ENCODE measurements at regions not wholly inside any gene's neighbourhood (a gene's known extent, or its start where the extent isn't known, plus 50 kb on each side); places are given as distances from the start of the nearest gene placed in this dataset.
"Not testable (repeated sequence)": the region's sequence is repeated elsewhere in the genome, so short reads cannot be mapped to it uniquely, and the experiment has no call there.

DNA sequence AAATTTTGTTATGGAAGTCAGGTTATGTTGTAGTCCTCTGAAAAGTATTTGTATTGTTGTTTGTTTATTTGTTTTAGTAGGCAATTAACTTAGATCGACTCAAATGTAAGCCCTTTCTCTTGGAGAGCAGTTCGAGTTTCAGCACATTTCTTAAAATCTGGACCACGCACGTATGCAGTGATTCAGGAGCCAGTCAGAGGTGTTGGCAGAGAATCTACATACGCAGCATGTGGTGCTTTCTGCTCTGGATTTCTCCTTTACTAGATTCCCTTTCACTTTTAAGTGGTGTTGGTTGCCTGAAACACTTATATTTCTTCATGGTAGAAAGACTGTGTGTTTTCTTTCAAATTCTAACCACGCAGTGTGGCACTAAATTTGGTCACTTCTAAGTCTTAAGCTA is 773.9 kb upstream of the LRATD1 start:
- no peak for DNase-seq (ENCODE audit: low read depth)

DNA sequence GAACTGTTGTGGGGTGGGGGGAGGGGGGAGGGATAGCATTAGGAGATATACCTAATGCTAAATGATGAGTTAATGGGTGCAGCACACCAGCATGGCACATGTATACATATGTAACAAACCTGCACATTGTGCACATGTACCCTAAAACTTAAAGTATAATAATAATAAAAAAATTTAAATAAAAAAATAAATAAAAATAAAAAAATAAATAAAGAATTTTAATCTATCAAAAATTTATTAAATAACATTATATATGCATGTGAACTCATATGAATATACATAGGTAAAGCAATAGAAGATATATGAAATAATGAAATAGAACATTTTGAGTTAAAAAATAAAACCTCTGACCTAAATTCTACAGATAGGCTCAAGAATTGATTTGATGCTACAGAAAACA is 764.2 kb upstream of the LRATD1 start:
- not testable (repeated sequence) for DNase-seq (ENCODE audit: low read depth)

DNA sequence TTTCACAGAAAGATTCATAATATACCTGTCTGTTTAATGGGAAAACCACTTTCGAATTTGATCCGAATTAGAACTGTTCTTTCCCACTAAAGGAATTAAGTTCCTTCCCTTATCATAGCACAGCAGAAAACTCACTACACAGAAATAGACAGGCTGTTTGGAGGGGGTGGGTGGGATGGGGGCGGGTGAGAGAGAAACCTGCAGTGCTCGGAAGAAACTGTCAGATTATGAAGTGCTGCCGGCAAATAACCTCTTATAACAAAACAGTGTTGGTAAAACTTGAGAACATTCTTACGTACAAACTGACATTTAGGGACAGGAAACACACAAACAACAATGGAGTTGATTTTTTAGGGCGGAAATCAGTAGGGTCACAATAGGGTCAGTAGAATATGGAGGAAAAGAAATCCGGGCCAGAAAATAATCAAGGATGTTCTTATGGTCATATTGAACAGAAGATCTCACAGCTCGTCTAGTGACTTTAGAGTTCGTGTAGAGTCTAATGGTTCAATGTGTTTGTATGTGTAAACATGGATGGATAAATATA is 756.0 kb upstream of the LRATD1 start:
- no peak for DNase-seq (ENCODE audit: low read depth)

DNA sequence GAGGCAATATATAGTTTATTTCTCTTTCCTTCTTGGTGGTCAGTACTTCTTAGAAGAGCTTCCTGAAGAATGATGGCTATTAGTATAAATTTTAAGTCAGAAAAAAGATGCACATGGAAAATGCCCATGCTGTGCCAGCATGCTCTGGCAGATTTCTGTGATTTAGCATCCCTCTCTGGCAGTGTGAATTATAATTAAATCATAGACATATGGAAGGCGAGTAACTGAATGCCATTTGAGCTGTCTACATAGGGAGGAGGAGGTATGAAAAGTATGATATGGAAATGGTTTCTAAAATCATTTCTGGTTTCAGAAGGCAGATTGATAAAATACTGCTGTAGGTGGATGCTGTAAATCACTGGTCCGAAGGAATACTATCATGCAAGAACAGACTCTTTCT is 754.9 kb upstream of the LRATD1 start:
- DNase-seq (ENCODE audit: low read depth): no peak

DNA sequence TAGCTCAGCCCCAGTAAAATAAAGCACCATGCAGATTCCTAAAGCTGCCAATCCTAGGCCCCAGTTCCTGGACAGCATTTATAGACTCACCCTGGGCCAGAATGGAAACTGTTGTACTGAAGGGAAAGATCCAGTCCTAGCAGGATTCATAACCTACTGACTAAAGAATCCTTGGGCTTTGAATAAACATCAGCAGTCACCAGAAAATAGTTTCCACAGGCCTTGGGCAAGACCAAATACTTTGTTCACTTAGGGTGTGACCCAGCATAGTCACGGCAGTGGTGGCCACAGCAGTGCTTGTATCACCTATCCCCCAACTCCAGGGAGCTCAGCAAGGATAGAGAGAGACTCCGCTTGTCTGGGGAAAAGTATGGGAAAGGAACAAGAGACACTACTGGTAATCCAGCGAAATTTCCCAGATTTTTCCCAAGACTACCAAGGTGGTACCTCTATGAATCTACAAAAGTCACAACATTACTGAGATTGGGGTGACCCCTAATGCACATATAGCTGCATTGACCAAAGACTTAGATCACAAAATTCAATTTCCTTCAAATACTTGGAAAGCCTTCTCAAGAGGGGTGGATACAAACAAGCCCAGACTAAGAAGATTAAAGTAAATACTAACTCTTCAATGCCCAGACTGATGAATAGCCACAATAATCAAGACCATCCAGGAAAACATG is 748.1 kb upstream of the LRATD1 start:
- DNase-seq (ENCODE audit: low read depth): no peak

DNA sequence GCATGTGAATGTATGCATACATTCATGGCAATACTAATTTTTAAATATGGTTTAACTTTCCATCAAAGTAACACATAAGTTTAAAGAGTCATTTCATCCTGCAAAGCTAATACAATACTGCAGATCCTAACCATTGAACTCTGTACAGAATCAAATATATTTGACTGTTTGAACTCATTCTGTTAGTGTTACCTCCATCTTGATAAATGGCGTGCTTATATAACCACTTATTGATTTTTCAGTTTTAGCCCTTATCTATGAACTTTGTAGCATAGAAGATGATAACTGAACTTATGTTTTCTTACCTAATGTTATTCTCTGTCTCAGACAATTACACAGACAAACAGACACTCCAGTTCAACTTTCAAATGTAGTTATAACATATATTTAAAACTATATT is 731.0 kb upstream of the LRATD1 start:
- DNase-seq (ENCODE audit: low read depth): no peak

DNA sequence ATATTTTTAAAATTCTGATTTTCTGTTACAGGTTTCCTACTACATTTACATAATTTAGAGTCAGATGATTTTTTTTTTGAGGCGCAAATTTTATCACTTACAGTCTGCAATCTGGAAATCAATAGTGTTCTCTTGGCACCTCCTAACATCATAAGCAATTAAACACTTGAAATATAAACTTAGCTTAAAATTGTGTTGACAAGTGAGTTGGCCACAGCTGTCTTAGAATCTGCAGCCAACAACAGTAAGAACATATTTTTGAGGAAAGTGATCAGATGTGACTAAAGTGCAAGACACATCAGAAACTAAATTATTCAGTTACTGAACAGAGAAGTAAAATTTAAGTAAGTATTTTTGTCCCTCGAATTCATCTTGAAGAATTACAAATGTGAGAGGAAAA is 726.7 kb upstream of the LRATD1 start:
- DNase-seq (ENCODE audit: low read depth): no peak

DNA sequence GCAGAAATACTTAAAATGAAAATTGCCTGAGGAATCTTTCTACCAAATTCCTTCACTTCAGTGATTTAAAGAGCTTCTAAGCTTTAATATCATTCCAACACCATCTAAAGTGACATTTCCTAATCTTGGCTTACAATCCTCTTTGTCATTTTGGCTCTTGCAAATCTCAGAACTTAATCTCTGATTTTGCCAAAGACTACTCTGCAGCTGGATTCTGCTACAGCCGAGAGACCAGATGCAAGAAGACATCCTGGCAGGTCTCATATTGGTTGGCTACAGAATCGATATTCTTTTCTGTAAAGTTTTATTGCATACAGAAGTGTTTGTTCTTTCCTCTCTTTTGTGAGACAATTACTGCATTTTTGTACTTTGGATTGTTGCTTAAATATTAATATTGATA is 716.5 kb upstream of the LRATD1 start:
- DNase-seq (ENCODE audit: low read depth): no peak

DNA sequence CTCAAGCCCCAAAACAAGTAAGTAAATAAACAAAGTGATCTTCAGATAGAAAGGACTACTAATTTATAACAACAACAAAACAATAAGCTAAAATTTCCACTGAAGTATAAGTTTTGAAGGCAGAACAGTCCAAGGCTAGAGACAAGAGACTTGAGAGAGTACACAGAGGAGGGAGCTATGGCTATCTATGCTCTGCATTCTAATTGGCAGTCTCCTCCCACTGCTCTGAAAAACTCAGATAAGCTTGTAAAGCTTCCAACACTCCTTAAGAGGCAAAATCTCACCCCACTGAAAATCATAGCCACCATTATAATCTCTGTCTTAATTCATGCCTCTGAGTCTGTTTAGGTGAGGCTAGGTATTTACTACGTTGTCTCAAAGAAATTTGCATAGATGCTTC is 714.6 kb upstream of the LRATD1 start:
- no peak for DNase-seq (ENCODE audit: low read depth)

DNA sequence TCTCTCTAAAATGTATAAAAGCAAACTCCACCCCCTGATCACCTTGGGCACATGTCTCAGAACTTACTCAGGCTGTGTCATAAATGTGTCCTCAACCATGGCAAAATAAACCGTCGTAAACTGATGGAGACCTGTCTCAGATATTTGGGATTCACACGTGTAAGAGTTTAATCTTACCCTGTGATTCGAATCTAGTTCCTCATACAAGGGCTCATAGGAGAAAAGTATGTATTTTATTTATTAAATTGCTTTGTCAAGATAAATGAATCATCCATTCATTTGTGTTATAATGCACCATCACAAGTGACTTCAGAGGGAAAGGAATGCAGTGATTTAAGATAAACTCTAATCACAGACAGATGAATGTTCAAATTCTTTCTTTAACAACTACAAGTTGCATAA is 712.5 kb upstream of the LRATD1 start:
- no peak for DNase-seq (ENCODE audit: low read depth)

DNA sequence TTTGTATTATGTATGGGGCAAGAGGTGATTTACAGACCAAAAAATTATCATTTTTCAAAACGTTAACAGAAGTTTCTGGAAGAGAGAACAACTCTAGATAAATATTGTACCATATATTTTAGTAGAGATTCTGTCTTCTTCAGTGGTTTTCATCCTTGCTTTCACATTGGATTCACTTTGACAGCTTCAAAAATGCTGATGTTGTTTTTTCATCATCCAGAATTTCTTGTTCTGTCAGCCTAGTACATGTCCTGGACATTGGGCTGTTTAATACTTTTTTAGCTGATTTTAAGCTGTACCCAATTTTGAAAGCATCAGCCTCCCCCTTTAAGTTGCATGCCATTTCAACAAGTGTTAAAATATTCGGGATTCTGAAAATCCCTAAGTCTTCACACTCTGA is 711.3 kb upstream of the LRATD1 start:
- DNase-seq (ENCODE audit: low read depth): no peak

DNA sequence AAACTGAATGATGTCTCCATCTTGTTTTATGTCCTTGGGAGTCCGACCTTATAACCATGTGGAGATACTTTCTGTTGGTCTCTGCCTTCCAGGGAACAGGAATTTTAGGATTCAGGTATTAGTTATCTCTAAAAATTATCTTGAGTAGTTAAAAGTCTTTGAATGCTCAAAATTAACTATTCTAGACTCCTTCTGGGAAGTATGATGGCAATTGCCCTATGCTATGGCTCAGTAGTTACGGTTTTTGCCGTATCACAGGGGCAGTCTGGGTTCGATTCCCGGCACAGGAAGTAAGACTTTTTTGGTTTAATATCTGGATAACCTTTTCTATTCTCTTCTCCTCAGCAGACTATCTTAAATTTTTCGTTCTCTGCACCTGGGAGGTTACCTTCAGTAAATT is 708.7 kb upstream of the LRATD1 start:
- DNase-seq (ENCODE audit: low read depth): no peak

DNA sequence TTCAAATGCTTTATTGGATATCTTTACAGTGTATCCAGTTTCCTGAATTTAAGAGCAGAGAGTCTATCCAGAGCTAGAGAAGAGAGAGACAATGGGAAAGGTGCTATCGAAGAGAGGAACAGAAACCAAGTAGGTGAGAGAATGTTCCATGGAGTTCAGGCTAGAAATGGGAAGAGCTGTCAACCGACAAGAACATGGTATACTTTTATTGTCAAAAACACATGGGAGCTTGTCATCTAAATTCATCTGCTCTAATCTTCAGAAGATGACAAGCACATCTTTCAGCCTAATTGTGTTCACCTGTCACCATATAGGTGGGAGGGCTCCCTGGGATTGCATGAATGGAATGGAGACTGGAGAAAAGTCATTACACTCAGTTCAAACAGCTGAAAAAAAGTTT is 690.4 kb upstream of the LRATD1 start:
- no peak for DNase-seq (ENCODE audit: low read depth)

DNA sequence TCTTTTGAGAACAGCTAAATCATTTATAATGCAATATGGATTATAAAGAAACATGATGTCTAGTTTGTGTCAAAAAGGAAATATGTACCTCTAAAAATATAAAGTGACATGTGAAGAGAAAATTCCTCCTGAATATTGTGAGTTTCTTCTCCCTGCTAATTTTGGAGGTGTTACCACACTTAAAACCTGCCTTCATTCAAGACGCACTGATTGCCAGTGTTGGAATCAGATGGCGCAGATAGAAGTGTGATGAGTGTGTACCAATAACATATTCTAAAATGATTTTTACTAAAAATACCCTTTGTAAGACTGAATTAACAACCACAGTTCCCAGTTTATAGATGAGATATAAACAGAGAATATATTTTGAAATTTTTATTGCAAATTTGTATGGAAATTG is 681.8 kb upstream of the LRATD1 start:
- no peak for DNase-seq (ENCODE audit: low read depth)

DNA sequence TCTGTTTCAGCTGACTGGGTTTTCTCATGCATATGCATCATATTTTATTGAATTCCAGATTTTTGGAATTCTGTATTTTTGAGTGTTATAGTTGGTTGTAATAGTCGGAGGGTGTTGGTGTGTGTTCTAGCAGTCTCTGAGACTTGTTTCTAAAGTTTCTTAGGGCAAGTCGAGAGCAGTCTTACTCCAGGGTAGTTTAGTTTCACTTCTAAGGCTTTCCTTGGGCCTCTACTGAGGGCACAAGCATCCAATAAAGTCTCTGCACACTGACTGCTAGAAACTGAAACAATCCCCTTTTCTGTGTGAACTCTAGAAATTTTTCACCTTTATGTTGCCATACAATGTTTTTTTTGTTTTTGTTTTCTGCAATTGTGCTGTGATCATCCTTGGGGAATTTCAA is 663.7 kb upstream of the LRATD1 start:
- DNase-seq (ENCODE audit: low read depth): no peak

DNA sequence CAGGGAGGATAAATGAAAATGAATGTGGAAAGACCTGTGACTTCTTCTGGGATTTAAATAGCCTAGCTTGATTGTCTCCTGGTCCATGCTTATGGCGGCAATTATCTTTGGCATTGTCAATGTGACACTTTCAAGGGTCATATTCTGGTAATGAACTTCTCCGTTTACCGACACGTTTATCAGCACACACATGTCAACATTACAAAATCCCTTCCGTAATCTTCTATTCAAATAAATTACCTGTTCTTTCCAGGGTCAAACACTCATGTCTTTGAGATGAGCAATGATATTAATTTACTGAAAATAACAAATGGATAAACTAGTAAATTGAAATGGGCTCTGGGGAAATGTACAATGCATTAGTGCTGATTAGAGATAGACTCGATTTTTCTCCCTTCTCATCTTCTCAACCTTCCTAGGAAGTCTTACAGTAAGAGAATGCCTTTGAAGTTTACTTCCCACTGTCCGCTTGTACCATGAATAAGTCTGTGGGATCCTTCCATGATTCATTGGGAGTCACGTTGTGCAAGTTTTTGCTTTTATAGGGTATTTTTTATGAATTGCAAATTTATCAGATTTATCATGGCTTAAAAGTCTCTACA is 646.3 kb upstream of the LRATD1 start:
- no peak for DNase-seq (ENCODE audit: low read depth)

DNA sequence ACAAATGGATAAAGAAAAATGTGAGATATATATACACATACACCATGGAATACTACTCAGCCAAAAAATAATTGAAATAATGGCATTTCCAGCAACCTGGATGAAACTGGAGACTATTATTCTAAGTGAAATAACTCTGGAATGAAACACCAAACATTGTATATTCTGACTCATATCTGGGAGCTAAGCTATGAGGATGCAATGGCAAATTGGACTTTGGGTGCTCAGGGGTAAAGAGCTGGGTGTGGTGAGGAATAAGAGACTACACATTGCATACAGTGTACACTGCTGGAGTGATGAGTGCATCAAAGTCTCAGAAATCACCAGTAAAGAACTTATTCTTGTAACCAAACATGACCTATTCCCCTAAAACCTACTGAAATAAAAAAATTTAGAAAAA is 636.0 kb upstream of the LRATD1 start:
- no peak for DNase-seq (ENCODE audit: low read depth)

DNA sequence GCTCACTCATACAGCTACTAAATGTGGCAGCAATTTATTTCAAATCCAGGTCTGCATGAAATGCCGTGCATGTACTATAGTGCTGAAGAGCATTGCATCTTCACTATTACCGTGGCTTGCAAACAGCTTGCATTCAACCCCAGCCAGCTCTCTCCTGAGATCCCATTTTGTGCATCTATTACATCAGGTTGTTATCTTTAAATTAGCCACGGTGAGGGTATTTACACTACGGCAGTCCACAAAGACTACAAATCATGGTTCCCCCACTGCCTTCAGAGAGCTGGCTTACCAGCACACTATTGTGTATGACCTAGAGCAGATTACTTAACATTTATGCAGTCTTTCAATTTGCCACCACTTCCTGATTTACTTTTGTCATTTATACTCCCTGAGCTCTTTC is 621.3 kb upstream of the LRATD1 start:
- DNase-seq (ENCODE audit: low read depth): no peak

DNA sequence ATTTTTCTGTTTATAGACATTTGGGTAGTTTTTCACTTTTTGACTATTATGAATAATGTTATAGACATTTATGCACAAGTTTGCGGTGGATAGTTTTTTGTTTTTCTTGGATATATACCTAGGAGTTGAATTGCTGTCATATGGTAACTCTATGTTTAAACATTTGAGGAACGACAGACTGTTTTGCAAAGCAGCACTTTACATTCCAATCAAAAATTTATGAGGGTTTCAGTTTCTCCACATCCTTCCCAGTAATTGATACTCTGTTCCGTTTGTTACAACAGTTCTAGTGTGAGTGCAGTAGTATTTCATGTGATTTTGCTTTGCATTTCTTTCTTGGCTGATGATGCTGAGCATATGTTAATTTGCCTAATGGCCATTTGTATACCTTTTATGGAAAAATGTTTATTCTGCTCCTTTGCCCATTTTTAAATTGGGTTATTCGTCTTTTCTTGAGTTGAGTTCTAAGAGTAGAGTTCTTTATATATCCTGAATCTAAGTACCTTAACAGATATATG is 617.3 kb upstream of the LRATD1 start:
- no peak for DNase-seq (ENCODE audit: low read depth)

DNA sequence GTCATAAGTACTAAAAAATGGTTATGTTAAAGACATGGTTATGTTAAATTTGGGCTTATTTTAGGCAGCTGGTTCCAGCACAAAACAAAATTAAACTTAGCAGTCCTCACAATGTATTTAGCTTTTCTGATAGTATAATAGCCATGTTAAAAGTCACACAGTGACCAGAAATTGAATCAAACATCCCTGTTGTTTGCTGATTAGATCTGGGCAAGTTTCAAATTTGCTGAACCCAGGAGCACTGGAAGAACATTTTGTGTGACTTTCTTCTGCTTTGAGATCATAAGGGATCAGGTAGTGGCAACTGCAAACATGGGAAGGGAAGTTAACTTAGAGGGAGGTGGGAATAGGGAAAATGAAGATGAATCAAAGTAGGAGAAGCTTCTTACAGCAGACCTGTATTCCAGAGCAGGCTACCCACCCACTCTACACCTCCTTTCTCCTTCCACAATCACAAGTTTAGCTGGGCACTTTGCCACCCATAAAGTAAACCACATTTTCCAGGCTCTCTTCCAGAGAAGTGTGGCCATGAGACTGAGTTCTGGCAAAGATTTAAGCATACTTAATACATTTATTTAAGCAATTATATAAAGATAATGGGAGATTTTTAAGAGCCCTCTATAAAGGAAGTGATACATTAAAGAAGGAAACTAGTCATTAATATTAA is 616.1 kb upstream of the LRATD1 start:
- no peak for DNase-seq (ENCODE audit: low read depth)

DNA sequence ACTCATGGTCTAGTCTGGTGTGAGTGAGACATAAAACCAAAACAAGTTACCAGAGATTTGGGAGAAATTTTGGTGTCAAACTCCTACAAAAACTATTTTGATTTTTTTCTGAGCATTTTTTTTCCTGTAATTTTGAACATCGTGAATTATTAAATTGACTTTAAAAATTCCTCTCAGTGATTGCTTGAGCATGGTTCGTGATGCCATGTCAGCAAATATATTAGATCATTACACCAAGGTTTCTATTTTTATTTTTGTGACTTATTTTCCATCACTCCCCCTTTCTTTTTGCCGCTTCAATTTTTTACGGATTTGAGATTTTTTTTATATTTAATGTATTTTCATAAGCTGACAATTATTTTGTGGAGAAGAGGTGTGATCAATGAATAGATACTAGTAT is 613.9 kb upstream of the LRATD1 start:
- no peak for DNase-seq (ENCODE audit: low read depth)

DNA sequence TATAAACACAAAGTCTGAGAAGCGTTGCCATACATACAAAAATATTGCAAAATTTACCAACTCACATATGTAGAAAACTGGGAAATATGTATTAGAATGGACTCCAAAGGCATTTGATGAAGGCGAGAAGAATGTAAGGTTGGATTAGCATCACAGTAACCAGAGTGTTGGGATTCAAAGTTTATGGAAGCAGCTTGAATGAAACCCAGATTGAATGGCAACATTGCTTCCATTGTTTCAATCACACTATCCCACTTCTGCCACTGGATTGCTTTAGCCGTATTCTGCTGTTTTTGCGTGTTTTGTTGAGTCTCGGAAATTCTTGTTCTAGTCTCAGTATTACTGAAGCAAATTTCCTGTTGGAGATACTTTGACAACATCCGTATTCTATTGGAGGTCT is 609.0 kb upstream of the LRATD1 start:
- no peak for DNase-seq (ENCODE audit: low read depth)

DNA sequence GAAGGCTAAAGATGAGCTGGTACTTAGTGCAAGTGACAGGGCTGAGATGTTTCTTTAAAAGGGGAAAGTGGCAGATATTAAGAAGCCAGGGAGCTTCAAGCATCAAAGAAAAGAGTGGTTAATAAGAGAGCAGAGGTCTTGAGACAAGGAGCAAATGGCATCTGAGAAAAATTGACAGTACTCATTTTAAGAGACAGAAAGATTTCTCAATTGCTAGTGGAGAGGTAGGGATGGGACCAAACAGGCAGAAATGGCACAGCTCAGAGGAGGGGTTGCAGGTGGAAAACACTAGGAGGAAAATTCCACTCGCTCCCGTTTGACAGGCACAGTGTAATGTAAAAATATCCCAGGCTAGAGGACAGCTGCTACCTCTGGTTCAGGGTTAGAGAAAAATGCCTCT is 593.4 kb upstream of the LRATD1 start:
- no peak for DNase-seq (ENCODE audit: low read depth)

Measured in Daoy (cell line).